IPS-18c (cell line): ENCODE measurements at regions not wholly inside any gene's neighbourhood (a gene's known extent, or its start where the extent isn't known, plus 50 kb on each side); places are given as distances from the start of the nearest gene placed in this dataset.
"Not testable (repeated sequence)": the region's sequence is repeated elsewhere in the genome, so short reads cannot be mapped to it uniquely, and the experiment has no call there.

ENCODE experiments used
- H3K4me3 ChIP-seq: 2 replicates; pipeline ENCODE4 v1.7.0; 2013; ENCODE audit warnings: low read depth, mild to moderate bottlenecking, low read length, moderate library complexity; ENCODE audit not compliant: insufficient read depth
- H3K9me3 ChIP-seq: one replicate; pipeline ENCODE4 v1.6.1; 2013; ENCODE audit warnings: mild to moderate bottlenecking, low read length, moderate library complexity; ENCODE audit not compliant: control insufficient read depth, insufficient read depth

DNA sequence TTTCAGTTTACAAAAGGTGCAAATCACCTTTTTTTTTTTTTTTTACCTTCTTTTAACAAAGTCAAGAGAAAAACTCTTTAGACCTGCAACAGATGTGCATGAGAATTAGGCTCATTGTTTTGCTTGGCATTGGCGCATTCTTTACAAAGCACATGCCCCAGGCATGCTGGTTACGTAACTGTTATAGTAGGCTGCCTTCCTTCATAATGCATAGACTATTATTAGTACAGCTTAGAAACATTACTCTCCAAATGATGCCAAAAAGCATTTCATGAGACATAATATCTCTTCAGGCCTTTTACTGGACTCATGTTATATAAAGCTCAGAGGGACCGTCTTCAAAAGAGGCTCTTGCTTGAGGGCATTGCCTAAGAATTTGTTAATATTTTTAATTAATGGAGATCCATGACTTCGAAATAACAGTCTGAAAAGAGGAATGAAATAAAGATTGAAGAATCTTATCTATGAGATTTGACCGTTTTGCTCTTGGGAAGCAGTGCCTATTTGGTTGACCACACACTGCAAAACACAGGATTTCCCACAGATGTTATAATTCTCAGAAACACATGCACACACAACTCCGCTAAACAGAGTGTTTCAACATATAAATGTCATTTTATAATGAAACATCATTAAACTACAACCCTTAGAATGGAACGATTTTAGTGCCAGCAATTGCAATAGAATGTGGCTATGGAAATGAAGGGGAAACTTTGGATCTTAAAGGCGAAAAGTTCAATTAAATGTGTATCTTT lies 478.7 kb downstream of the PRR16 start:
- H3K9me3 ChIP-seq, result no peaks in the 10 kb centered on the region
- no peak overlapping the region for H3K4me3 ChIP-seq

DNA sequence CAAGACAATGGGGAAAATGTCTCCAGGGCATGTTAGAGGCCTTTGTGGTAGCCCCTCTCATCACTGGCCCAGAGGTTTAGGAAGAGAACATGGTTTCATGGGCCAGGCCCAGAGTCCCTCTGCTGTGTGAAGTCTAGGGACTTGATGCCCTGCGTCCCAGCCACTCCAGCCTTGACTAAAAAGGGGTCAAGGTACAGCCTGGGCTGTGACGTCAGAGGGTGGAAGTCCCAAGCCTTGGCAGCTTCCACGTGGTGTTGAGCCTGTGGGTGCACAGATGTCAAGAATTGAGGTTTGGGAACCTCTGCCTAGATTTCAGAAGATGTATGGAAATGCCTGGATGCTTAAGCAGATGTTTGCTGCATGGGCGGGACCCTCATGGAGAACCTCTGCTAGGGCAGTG lies 485.5 kb downstream of the PRR16 start:
- not testable (repeated sequence) for H3K4me3 ChIP-seq, H3K9me3 ChIP-seq

DNA sequence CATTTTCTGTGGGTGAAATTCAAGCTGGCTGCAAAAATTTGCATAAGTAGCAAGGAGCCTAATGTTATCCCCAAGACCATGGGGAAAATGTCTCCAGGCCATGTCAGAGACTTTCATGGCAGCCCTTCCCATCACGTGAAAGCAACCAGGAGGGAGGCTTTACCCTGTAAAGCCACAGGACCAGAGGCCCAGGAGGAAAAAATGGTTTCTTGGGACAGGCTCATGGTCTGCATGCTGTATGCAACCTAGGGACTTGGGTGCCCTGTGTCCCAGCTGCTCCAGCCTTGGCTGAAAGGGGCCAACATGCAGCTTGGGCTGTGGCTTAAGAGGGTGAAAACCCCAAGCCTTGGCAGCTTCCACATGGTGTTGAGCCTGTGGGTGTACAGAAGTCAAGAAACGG lies 489.3 kb downstream of the PRR16 start:
- H3K9me3 ChIP-seq, H3K4me3 ChIP-seq: not testable (repeated sequence)

- H3K4me3 ChIP-seq, result no peak overlapping the region
- H3K9me3 ChIP-seq, result peaks cover 8% of the 10 kb centered on the region
These were observed 490.2 kb downstream of the PRR16 start for GRCh38 chr5:120954255-120954654.

DNA sequence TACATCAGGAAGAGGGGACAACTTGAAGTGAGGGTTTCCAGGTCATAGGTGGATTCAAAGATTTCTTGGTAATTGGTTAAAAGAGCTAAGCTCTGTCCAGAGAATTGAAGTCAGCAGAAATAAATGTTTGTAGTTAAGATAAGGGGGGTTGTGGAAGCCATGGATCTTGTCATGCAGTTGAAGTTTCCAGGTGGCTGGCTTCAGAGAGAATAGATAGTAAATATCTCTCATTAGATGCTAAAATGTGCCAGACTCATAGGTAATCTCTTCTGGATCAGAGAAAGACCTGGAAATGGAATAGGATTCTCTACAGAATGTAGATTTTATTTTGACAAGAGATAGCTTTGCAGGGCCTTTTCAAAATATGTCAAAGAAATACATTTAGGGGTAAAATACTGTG lies 491.7 kb downstream of the PRR16 start:
- no peak overlapping the region for H3K4me3 ChIP-seq
- peaks cover 8% of the 10 kb centered on the region for H3K9me3 ChIP-seq

DNA sequence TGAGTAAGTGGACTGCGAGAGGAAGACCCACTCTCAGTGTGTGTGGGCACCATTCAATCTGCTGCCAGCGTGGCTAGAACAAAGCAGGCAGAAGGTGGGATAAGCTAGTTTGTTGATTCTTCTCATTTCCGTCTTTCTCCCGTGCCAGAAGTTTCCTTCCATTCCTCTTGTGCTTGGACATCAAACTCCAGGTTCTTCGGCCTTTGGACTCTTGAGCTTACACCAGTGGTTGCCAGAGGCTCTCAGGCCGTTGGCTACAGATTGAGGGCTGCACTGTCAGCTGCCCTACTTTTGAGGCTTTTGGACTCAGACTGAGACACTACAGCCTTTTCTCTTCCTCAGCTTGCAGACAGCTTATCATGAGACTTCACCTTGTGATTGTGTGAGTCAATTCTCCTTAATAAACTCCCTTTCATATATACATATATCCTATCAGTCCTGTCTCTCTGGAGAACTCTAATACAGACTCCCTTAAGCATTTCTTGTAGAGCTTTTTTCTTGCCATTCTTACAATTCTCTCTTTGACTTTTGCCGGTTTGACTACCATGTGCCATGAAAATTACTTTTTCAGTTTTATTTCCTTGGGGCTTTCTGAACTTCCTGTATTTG lies 494.9 kb downstream of the PRR16 start:
- no peak overlapping the region for H3K4me3 ChIP-seq
- no peaks in the 10 kb centered on the region for H3K9me3 ChIP-seq

DNA sequence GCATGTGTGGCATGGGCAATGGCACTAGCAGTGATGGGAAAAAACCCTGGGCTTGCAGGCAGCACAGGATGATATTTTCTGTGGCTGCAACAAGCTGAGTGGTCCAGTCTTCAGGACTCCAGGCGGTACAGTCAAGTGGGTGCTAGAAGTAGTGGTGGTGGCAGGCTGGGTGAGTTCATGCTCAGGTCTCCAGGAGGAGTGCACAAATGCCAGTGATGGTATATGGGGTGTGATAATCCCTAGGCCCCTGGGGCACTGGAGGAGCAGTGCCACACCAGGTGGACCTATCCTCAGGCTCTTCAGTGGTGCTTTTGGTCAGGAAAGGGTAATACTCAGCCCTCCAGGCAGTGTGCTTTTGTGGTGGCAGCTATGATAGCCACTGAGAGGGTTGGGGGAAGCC lies 496.4 kb downstream of the PRR16 start:
- Histone ChIP-seq H3K4me3 (no peak overlapping the region), H3K9me3 (no peaks in the 10 kb centered on the region)

DNA sequence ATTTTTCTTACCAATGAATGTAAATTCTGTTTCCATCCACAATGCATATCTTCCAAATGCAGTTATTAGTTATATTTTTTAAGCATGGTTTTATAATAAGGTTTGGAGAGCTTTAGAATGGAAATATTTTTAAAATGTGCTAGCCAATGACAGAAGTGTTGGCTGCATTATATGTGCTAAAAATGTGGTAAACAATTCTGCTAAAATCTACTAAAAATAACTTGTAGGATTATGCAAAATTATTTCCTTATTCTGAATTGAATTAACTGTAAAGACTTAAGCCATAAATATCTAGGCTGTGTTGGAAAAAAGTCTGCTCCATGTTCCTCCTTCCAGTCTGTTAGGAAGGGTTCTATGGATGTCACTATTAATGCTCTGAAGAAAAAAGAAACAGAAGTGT lies 503.3 kb downstream of the PRR16 start:
- peaks cover 2% of the 10 kb centered on the region for H3K9me3 ChIP-seq

GRCh38 chr5:120974690-120975089 lies 510.6 kb downstream of the PRR16 start:
- peaks cover 1% of the 10 kb centered on the region for H3K9me3 ChIP-seq
- no peak overlapping the region for H3K4me3 ChIP-seq

More for the DNA sequence above, 503.3 kb downstream of the PRR16 start:
- no peak overlapping the region for H3K4me3 ChIP-seq

DNA sequence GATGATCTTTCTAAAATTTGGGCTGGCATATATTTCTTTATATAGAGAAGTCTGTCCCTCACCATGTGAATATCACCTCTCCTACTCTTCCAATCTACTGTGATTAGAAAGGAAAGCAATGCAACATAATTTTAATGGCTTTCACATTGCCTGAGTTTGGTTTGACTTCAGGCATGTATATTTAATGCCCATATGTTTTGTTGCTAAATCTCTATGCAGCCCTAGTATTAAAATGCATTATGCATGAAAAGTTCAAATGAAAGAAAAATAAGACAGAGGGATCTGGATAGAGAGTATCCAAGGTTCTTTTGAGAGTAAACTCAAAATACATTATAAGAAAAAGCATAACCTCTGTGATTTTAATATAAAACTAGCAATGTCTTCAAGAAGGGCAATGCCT lies 518.3 kb downstream of the PRR16 start:
- Histone ChIP-seq H3K4me3 (no peak overlapping the region), H3K9me3 (no peaks in the 10 kb centered on the region)

DNA sequence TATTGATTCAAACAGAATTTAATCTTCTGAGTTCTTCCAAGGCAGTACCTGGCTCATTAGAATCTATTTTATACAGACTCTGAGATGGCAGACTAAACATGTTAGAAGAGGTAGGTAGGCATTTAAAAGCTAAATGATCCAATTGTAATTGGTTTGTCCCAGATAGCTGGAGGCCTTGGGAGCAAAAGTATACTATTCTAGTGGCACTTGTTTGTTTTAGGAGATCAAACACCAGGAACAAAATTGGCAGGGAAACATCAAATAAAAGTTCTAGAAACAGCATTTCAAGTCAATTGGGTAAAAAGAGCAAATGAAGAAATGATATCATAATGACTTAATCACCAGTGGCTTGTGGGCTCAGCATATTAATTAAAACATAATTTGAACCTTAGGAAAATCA lies 521.4 kb downstream of the PRR16 start:
- no peak overlapping the region for H3K4me3 ChIP-seq
- no peaks in the 10 kb centered on the region for H3K9me3 ChIP-seq

DNA sequence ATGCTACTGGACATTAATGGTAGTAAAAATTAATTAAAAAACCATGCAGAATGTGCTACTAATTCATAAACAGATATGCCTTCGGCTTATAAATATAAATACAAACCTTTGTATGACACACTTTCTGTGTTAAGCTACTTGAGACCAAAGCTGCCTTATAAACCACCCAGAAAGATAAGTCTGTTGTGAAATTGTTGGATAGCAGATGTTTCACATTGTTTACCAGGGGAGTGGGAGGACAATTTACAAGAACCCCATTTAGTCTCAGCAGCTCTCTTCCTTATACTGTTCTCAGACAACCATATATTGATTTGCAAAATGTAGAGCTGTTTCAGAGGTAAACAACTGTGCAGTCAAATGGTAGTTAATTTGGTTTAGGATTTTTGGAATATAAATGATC lies 524.4 kb downstream of the PRR16 start:
- Histone ChIP-seq H3K4me3 (no peak overlapping the region), H3K9me3 (no peaks in the 10 kb centered on the region)

DNA sequence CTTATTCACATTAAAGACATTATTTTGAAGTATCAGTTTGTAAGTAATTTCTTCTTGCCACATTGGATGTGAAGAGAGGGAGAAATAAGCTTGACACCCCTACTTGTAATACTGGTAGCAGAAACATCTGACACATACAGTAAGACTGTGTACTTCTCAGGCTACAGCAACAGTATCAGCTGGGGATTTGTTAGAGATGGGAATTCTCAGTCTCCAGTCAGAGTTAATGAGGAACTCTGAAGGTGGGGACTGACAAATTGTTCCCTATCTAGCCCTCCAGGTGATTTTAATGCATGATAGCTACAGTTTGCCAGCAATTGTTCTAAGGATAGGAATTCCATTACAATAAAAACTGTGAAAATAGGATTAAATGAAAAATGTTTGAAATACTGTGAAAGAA lies 524.8 kb downstream of the PRR16 start:
- H3K9me3 ChIP-seq, result no peaks in the 10 kb centered on the region
- H3K4me3 ChIP-seq, result no peak overlapping the region

GRCh38 chr5:120991569-120991968 lies 527.5 kb downstream of the PRR16 start:
- no peaks in the 10 kb centered on the region for H3K9me3 ChIP-seq
- H3K4me3 ChIP-seq, result no peak overlapping the region

GRCh38 chr5:120994112-120994511 lies 530.0 kb downstream of the PRR16 start:
- H3K9me3 ChIP-seq, result no peaks in the 10 kb centered on the region
- no peak overlapping the region for H3K4me3 ChIP-seq

GRCh38 chr5:120999550-120999949 lies 535.5 kb downstream of the PRR16 start:
- no peaks in the 10 kb centered on the region for H3K9me3 ChIP-seq

GRCh38 chr5:121006217-121006616 lies 542.1 kb downstream of the PRR16 start:
- H3K4me3 ChIP-seq, result no peak overlapping the region
- no peaks in the 10 kb centered on the region for H3K9me3 ChIP-seq

More at GRCh38 chr5:120999550-120999949, 535.5 kb downstream of the PRR16 start:
- H3K4me3 ChIP-seq, result no peak overlapping the region

GRCh38 chr5:121008041-121008440 lies 543.9 kb downstream of the PRR16 start:
- Histone ChIP-seq H3K4me3 (no peak overlapping the region), H3K9me3 (no peaks in the 10 kb centered on the region)

GRCh38 chr5:121009058-121009457 lies 545.0 kb downstream of the PRR16 start:
- no peak overlapping the region for H3K4me3 ChIP-seq
- no peaks in the 10 kb centered on the region for H3K9me3 ChIP-seq
